ENCODE measurements at regions not wholly inside any gene's neighbourhood (a gene's known extent, or its start where the extent isn't known, plus 50 kb on each side); places are given as distances from the start of the nearest gene placed in this dataset.

DNA sequence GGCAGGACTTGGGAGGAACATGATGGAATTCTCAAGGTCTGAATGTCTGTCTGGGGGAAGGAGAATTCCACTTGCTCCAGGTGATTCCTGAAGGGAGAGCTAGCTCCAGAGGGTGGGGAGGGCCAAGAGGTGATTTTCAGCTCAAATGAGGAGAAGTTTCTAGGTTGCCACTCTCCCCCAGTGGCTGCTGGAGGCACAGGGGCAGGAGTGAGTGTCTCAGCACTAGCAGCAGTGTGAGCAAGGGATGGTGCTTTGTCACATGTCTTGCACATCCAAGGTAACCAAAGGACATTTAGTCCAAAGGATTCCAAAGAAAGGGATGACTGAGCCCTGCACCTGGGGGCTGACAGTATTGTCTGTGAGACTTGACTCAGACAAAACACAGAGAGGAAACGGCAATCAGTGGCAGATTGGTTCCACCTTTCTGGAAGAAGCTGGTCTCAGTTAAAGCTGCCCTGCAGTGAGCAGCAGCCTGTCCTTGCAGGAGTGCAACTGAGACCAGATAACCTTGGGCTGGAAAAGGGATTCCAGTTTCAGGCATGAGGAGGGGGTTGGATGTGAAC lies 51.2 kb upstream of the PCBD1 start:
- DNase-seq: no peak

DNA sequence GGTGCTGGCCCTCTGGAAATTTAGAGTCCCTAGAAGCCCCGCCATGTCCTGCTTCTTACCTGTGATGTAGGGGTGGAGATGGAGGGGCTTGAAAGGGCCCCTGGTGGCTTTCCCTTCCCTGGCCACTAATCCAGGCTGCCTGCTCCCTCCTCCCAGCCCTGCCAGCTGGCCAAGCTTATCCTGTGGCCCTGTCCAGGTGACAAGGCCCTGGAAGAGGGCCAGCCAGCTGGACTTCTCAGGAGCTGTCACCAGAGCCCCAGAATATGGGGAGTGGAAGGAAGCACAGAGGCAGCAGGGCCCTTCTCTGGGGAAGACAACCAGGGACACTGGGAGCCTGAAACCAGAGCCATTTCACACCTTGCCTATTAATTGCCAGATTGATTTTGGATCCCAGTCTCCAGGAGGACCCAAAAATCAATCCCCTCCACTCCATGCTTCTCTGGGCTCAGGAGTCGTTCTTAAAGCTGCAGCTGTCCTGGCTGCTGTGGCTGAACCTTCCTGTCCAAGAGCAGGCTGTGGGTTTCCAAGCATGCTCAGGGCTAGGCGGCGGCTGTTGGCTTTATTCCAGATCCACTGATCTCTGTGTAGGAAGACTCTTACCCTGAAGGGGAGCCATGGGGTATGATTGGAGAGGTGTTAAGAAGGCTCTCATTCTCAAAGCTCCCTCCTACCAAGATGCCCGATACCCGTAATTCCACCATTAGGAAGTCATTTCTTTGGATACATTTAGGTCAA lies 52.6 kb upstream of the PCBD1 start:
- no peak for DNase-seq

DNA sequence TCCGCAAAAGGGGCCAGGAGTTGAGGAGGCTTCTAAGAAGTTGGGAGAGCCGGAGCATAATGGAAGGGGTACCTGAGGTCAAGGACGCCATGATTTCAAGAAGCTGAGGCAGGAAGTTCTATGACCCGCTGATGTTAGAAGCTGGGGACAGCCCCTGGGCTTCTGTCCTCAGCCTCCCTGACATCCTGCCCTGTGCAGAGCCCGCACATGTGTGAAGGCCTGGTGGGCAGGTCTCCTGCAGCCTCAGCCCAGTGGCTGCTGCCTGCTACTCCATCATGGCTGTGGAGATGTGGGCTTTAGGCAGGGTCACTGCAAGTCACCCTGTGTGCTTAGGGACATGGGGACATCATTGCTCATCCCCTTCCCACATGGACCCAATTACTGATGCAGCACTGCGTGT lies 53.8 kb upstream of the PCBD1 start:
- no peak for DNase-seq

DNA sequence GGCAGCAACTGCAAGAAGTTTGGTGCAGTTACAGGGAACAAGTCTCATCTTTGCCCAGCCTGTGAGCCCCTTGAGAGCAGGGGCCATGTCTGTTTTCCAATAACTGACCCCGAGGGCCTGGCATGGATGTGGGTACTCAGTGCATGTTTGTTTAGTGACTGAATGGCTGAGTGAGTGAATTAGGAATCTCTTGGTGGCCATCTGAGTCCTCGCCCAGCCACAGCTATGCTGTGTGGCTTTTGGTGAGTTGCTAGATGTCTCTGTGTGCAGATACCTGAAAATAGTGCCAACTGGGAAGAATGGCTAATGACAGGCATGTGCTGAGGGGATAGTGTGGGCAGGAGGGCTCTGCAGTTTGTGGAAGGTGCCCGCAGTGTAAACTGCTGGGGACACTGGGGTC lies 54.4 kb upstream of the PCBD1 start:
- DNase-seq: no peak

DNA sequence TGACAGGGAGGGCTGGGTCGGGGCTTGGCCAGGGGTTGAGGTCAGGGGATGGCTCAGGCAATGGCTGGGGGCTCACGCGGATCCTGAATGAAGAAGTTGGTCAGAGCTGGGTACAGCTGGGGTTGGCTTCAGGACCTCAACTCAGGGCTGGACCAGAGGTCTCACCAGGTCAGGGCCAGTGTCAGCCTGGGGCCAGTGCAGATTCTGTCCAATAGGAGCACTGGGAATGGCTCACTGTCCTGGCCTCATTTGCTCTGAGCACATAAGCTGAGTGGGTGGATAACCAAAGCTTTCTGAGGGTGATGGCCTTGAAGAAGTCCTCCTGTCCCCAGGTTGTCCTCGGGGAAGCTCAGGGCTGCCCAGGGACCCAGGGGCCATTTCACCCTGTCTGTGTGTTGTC lies 54.9 kb upstream of the PCBD1 start:
- no peak for DNase-seq

DNA sequence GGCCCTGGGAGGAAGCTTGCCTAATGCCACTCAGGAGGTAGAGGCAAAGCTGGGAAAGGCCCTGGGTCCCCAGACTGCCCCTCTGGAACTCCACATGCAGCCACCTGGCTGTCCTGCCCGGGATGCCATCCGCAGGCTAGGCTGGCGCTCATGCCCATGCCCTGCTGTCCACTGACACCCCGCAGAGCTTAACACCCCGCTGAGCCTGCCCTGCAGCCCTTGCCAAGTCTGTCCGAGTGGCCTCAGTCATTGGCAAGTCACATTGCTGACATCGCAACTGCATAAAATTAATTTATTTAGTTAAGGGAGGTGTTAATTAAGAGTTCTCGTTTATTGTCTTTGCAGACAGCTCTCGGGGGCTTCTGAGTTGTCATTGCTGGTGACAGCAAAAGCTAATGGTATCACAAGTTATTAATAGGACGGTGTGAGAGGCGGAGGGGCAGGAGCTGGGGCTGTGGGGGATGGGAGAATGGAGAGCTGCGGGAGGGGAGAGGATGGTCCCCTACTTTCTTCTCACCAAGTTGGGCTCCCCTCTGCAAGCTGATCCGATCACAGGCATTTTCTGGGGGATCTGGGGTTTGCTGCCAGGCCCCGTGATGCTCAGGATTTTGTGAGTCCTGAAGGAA lies 55.6 kb upstream of the PCBD1 start:
- no peak for DNase-seq

DNA sequence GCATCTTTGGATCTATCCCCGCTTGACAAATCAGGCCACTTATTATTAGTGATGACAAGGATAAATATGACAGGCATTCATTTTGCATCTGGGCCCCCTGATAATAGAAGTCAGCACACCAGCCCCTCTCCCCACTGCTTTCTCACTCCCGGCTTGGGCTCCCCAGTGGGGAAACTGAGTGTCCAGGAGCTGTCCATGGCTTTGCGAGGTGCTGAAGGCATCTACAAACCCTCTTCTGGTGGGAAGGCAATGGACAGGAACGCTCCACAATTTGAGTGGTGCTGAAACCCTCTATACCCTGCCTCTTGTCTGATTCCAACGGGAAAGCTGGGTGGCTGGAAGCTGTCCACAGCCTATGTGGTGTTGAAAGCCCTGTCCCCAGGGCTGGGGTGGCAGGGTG lies 61.7 kb upstream of the PCBD1 start:
- no peak for DNase-seq

DNA sequence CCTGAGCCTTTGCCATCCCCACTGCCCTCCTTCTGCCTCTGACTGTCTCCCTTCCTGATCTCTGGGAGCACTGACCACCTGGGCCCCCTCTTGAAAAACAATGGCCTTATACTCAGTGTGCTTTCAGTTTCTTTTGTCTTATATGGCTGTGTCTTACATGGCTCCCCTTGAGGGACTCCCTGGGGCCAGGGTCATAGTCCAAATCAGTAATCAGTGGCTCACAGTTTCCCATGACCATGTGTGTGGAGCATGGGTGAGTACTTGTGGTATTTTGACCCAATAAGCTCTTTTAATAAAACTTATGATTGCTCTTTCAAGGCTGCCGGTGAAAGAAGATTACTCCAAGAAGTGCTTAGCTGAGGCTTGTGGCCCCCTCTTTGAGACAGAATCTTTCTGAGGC lies 62.4 kb upstream of the PCBD1 start:
- no peak for DNase-seq

DNA sequence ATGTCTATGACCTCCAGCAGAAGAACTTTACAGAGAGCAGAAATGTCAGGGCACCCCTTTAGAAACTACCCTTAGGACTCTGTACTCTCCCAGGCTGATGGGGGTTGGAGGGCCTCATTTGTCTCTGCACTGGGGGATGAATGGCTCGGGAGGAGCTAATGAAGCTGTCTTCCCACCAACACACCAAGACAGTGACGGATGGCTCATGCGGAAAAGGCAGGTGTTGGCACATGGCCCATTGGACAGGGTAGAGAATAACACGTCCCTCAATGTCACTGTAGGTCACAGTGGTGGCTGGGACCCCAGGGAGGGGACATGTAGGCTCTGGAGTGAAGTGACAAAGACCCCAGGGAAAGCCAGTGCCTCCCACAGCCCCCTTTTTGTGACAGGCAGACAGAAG lies 64.0 kb upstream of the PCBD1 start:
- DNase-seq: no peak

DNA sequence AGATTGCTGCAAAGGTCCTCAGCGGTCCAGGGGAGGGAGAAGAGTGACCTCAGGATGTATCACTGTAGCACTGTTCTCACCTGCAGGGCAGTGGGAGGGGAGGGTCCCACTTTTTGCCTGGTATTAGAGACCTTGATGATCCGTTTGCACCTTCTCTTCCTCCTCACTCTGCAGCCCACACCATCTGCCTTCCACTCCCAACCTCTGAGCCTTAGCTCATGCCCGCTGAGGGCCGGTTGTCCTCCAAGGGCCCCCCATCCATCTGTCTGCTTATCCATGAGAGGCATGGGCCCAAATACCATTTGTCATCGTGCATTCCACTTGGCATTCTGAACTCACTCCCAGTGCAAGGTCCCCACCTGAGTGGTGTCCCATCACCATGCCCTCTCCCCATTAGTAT lies 64.6 kb upstream of the PCBD1 start:
- no peak for DNase-seq

DNA sequence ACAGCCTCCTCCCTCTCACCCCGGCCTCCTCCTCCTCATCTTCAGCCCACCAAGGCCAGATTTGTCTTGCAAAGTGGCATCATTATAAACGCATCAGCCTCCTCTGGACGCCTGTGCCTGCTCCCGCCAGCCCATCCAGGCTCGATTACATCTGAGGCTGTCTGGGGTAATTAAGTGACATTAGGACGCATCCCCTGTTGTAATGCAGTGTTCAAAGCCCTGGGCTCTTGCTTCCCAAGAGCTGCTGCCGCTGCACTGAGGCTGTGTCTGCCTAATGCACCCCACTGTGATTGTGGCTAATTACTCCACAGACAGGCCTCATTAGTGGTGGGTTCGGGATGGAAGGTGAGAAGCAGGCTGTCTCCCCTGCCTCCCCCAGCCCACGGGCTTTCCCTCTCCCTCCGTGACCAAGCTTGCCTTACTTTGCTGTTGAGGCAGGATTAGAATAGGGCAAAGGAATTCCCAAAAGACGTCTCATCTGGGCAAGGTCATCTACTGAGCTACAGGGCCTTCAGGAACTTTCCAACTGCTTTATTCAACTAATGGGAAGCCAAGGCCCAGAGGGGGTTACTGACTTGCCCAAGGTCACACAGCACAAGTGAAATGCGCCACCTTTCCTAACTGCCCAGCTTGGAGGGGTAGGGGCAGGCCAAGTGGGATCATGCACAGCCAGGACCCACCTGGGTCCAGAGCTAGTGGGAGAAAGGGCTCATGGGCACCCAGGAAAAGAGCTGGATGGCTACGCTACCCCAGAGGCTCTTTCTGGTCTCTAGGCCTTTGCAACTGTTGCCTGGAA lies 66.2 kb upstream of the PCBD1 start:
- DNase-seq: no peak

DNA sequence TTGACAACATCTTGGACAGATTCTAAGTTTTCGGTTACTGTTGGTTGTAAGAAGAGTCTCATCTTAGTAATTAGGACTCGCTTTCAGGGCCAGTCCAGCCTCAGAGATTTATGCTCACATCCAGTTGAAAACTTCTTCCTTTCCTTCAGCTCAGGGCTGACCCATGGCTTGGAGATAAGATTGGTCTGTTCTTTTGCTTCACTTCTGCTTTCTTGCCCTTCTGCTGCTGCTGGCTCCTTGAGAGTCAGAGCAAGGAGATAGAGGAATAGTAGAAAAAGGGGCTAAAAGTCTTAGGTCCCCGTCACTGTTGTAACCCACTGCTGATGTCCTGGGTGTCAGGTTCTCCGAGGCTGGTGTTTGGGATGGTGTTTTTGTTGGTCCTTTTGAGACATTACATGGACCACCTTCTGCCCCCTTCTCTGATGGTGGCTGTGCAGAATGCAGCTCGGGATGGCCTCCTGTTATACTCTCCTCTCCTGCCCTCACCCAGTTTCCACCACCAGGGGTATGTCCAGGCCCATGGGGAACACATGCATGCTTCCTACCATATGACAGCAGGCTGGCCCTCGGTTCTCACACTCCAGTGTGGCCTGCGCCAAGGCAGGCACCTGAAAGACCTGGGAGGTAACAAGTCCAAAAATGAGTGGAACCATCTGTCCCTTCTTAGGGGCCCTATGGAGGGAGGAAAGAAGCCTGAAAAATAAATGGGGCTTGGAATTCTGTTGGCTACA lies 67.8 kb upstream of the PCBD1 start:
- no peak for DNase-seq

DNA sequence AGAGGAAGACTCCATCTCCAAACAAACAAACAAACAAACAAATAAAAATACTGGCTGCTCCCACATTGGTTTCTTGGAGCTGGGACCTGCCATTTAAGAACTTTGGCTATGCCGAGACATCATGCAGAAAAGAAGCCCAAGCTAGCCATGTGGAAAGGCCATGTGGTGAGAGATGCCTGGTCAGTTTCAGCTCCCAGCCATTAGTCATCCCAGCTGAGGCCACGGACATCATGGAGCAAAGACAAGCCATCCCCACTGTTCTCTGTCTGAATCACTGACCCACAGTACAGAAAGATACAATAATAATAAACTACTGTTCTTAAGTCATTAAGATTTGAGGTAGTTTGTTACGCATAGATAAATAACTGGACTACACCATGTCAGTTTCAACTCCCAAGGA lies 70.0 kb upstream of the PCBD1 start:
- no peak for DNase-seq

DNA sequence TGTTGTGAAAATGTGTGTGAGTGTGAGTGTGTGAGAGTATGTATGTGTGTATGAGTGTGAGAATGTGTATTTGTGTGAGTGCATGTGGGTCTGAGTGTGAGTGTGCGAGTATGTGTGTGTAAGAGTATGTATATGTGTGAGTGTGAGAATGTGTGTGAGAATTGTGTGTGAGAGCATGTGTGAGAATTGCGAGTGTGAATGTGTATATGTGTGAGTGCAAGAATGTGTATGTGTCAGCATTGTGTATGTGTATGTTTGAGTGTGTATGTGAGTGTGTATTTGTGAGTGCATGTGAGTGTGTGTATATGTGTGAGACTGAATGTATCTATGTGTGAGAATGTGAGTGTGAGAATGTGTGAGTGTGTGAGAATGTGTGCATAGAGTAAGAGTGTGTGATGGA lies 72.0 kb upstream of the PCBD1 start:
- no peak for DNase-seq

DNA sequence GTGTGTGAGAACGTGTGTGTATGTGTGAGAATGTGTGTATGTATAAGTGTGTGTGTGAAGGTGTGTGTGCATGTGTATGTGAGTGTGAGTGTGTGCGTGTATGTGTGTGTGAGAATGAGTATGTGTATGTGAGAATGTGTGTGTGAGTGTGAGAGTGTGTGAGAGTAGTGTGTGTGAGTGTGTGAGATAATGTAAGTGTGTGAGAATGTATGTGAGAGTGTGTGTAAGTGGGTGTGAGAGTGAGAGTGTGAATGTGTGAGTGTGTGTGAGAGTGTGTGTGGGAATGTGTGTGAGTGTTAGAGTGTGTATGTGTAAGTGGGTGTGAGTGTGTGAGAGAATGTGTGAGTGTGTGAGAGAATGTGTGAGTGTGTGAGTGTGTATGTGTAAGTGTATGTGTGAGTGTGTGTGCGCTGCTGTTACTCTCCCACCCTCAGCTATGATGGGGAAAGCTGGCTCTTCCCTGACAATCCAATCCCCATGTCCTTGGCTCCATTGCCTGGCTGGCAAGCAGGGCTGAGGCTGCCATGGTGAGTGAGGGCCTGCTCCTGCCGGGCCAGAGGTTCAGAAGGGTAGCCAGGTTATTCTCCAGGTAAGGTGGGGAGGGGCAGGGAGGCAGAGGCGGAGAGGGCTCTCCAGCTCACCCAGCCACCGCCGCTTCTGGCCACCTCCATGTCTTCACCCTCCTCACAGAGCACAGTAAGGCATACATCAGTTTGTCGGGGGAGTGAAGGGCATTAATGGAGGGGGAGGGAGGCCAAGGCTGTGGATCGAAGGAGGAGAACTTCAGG lies 72.6 kb upstream of the PCBD1 start:
- DNase-seq: no peak

DNA sequence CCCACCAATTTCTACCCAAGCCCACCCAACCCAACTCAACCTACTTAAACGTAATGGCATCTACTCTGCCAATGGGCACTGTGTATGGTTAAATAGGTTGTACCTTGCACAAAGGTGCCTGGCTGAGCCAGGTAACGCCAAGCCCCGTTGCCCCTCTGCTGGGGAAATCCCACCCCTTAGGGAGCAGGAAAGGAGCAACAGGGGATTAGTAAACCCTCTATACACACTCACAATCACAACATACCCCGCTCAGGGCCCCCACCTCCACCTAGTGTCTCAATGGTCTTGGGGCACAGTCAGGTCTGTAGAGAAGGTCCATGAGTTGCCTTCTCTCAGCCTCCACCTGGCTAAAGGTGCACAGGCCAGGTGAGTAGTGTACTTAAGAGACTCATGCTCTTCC lies 74.3 kb upstream of the PCBD1 start:
- DNase-seq: no peak

DNA sequence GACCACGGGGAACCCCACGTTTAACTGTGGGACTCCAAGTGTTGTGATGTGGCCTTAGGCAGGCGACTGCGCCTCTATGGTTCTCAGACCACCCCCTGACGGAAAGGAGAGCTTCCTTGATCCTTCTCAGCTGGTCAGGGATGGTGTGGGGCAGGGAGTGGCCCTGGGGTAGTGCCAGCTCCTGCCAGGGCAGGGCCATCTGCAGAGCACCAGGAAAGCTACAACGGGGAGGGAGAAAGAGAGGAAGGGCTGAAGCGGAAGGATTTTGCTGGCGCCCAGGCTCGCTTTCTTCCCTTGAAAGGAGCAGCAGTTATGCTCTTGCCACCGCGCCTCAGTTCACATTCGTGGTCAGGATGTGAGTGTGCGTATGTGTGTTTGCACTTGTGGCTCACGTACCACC lies 74.9 kb upstream of the PCBD1 start:
- DNase-seq: no peak

DNA sequence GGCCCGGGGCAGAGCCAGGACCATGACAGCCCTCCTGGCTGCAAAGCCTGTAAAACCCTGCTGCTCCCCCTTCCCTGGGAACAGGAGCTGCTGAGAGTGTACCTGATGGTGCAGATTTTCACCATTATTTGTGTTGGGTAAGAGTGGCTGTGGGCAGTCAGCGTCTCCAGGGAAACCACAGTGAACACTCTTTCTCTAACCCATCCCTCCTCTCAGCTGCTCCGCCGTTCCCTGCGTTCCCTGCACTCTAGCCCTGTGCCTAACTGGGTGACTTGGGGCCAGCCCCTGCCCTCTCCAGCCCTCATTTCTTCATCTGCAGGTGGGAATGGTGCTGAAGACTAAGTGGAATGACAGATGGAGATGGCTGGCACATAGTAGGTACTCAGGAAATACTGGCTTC lies 75.9 kb upstream of the PCBD1 start:
- DNase-seq: no peak

DNA sequence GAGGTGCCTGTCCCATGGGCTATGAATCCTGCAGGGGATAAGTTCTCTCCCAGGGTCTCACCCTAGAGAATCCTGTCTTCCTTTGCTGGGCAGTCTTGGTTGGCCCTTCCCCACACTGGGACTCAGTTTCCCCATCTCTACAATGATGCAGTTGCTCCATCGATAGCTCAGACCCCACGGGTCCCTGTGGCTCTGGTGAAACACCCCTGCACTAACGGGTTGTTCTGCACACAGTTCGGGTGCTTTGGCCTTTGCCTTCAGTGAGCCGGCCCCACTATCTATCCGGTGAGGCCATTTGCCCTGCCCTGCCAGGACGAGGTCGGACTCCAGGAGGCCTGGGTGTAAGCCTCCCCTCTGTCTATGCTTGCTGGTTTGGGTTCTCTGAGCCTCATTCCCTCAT lies 76.5 kb upstream of the PCBD1 start:
- no peak for DNase-seq

DNA sequence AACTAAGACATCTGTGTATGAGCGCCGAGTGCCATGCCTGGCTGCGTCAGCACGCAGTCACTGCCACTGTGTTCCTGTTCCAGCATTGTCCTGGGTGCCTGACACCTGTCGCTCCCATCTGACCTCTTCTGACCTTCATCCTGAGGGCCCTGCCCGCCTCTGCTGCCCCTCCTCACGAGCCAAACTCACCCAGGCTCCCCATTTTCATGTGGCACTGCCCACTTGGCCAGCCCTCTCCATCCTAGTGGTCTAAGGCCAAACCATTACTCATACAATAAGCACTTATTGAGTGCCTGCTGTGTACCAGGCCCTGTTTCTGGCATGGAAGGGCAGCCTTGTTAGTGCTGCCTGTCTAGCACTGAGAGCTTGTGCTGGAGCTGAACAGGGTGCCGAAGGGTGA lies 77.2 kb upstream of the PCBD1 start:
- no peak for DNase-seq

DNA sequence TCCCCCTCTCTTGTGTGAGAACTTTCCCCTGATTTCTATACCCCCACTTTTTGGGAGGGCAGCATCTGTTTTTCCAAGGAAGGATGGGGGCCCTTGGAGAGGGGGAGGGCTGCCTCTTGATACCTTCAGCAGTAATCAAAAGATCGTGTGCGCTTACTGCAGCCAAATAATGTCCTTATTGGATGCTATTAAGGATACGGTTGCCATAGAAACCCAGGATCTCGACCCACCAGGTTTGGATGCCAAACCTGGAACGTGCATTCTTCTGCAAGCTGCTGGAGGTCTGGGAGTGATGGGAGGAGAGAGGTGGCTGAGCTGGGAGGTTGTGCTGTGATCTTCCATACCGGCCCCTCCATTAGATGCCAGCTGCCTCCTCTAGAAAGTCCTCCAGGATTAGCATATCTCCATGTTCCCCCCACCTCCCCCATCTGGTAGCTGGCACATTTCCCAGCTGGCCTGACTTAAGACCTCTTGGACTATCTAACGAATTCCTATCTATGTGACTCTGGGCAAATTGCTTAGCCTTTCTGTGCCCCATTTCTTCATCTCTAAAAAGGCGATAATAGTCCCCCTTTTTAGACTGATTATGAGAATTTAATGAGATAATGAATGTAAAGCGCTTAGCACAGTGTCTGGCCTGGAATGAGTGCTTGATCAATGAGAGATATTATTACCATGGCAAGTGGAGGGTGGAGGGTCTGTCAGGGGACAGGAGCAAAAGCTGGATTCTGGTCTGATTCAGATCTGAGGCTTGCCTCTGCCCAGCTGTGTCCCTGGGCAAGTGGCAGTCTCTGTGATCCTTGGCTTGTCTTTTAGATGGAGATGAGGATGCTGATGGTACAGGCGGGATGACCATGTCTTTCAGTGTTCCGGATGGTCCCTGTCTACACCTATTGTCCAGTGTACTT lies 78.5 kb upstream of the PCBD1 start:
- no peak for DNase-seq

Data from T-helper 2 cell (primary cell).